GM21423 (cell line): ENCODE measurements at regions not wholly inside any gene's neighbourhood (a gene's known extent, or its start where the extent isn't known, plus 50 kb on each side); places are given as distances from the start of the nearest gene placed in this dataset.
"Not testable (repeated sequence)": the region's sequence is repeated elsewhere in the genome, so short reads cannot be mapped to it uniquely, and the experiment has no call there.

Source experiments
- ATAC-seq: cut with Tn5 transposase; IDR thresholded peaks from one replicate; pipeline ENCODE4 v1.9.1; 2021; ENCODE audit warnings: mild to moderate bottlenecking, moderate library complexity; ENCODE audit not compliant: unreplicated experiment

DNA sequence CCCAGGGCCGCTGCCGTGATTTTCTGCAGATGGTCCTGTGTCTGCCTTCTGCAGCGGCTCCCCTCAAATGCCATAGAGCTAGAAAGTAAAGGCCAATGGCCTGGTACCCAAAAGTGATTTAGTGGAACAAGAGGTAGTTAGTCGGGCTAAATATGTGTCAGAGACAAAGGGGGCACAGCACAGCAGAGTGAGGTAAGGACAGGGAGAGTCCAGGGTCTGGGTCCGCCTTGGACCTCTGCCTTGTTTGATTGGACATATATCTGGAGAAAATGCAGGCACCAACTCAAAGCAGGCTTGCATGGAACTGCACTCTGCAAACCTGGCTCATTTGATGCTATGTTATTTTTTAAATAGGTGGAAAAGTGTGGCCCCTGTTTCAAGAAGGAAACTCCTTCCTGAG lies 249.6 kb upstream of the B3GAT1 start:
- no peak for ATAC-seq

DNA sequence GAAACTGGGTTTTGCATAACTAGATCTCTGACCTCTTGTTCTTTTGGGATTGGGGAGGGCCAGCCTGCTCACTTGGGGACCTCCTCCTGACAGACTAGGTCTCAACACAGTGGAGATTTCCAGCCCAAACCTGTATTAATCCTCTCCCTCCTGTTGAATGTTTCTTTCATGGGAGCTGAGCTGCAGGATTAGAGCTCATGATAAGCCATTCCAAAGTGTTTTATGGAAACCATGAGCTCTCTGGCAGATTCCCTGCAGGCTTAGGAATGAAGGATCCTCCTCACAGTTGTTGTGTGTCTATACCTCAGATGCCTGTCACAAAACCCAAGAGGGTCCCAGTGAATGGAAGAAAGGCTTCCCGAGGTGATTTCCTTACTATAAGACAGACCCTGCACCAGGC lies 248.4 kb upstream of the B3GAT1 start:
- no peak for ATAC-seq

DNA sequence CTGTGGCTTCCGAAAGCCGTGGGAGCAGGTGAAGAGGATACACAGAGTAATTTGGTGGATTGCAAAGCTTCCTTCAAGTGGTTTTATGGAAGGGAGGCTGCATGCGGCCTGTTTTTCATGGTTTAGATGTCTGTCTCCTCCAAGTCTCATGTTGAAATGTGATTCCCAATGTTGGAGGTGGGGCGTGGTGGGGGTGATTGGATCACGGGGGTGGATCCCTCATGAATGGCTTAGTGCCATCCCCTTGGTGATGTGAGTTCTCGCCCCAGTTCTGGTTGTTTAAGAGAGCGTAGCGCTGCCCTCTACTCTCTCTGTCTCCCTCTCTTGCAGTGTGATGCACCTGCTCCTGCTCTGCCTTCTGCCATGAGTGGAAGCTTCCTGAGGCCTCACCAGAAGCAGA lies 247.8 kb upstream of the B3GAT1 start:
- ATAC-seq = no peak

DNA sequence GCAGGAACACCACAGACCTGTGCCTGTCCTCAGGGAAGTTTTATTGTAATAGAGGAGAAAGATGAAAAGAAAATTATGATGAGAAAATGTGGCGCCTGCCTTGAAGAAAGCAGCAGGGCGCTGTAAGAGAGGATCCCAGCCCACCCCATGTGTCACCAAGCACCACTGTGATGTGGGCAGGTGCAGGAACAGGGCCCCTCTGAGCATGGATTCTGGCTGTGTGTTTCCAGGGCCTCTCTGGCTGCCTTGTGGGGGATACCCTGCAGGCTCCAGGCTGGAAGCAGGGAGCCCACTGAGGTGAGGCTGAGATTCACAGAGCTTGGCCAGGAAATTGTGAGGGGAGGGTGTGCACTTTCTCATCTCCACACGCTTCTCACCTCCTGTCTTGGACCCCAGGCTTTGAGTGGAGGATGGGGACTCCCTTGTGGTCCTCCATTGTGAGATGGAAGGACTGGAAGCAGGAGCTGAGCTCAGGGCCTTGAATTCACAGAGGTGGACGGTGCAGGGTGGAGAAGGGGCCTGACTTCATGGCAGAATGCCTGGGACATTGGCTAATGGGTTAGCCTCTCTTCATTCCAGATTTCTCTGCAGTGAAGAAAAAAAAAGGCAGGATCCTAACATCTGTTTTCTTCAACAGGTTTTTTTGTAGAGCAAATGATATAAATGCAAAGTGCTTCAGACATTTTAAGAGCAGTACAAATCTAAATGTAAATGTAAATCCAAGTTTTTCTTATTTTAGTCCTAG lies 246.6 kb upstream of the B3GAT1 start:
- ATAC-seq = no peak

DNA sequence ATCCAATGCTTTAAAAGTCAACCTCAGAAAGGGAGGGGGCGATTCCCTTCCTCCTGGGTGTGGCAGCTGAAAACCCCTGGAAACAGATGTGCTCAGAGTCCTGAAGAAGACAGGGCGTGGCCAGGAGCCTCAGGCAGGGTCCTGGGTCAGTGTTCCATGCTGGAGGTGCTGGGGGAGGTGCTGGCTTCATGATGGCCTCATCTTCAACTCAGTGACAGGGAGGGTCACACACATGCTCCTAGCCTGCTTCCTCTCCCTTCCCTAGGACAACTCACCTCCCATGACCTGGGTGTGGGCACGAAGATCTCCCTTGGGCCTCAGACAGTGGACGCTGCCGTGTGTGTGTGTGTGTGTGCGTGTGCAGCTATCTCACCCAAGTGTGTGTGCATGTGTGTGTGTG lies 245.6 kb upstream of the B3GAT1 start:
- ATAC-seq = no peak

DNA sequence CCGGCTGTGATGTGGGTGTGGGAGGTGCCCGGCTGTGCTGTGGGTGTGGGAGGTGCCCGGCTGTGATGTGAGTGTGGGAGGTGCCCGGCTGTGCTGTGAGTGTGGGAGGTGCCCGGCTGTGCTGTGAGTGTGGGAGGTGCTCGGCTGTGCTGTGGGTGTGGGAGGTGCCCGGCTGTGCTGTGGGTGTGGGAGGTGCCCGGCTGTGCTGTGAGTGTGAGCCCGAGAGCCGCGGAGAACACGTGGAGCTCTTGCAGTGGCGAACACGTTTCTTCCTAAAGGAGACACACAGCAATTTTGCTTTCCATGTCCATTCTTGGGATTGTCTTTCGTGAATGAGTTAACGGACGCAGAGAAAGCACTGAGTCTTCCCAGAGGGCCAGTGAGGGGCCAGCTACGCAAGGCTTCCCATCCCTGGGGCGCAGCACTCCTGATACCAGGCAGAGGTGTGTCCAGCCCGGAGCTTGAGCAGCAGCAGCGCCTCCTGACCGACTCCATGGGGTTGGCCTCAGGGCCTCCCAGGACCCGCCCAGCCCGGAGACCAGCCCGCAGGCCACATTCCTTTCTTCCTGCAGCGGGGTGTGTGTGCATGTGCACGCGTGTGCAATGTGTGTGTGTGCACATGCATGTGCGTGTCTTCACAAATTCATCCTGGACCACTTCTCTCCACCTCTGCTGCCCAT lies 245.0 kb upstream of the B3GAT1 start:
- no peak for ATAC-seq

DNA sequence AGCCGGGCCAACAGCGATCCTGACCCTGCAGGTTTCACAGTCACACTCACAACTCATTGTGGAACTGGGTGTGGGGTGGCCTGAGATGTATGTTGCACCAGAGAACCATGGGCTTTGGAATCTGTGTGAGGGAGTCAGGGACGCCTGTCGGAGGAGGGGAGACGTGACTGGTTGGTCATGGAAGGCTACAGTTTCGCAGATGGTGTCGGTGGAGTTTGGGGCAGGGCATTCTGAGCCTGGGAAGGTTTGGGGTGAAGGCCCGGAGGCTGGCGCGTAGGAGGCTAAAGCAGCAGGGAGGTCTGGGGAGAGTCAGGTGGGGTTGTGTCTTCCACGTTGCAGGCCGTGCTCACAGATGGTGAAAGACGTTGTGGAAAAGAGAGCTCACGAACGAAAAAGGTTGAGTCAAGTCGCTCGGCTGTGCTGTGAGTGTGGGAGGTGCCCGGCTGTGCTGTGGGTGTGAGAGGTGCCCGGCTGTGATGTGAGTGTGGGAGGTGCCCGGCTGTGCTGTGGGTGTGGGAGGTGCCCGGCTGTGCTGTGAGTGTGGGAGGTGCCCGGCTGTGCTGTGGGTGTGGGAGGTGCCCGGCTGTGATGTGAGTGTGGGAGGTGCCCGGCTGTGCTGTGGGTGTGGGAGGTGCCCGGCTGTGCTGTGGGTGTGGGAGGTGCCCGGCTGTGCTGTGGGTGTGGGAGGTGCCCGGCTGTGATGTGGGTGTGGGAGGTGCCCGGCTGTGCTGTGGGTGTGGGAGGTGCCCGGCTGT lies 244.2 kb upstream of the B3GAT1 start:
- not testable (repeated sequence) for ATAC-seq

DNA sequence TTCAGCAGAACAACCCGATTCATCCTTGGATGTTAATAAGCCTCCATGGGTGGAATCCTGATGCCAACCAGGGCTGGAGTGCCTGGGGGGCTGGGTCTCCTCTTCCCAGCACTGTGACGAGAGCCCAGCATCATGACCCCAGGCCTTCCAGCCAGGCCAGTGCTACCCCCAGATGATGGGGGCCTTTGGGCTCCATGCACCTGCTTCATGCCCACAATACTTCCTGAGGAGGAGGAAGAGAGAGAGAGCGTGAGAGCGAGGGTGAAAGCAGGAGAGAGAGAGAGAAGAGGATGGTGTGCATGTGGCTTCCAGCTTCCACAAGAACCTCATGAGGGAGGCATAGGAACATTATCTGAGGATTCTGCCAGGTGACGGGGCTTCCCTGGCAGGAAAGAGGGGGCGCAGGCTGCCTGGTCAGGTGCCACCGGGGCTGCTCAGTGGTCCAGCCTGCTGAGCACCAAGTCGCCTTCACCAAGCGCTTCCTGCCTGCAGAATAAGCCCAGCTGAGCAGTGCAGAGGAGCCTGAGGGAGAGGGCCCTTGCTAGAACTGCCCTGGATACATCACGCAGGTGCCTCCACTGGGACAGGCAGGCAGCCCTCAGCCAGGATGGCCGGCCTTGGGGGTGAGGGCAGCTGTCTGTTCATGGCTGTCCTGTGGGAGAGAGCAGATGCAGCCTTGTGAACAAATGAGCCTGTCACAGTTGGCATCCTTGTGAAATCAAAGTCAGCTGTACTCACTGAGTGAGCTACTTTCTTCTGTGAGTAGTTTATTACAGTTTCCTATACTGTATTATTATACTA lies 243.3 kb upstream of the B3GAT1 start:
- no peak for ATAC-seq

DNA sequence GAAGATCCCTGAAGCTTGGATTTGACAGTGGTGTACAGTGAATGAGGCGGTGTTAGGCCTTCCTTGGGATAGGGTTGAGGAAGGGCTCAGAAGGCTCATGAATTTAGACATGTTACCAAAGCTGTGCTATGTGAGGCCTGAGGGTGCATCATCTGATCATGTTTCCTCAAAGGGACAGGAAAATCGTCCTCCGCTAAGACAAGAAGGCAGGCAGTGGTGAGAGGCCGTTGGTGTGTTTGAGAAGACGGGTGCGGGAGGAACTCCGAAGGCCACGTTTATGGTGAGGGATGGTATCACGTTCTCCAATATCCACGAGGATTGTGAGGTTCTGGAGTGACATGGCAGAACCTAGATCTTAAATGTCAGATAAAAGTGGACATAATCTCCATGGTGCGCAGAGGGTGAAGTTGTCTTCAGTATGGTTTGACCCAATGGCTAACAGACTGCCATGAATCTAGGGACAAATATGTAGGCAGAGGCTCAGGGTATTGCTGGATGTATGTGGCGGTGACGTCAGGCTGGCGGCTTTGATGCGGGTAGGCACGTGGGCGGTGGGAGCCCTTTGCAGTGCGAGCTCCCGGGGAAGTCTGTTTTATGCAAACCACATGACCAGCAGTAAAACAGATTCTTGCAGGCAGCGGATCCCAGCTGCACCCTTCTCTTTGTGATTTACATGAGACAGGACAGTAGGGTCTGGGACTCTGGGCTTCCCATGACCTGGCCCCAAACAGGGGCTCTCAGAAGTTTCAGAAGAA lies 242.3 kb upstream of the B3GAT1 start:
- no peak for ATAC-seq

DNA sequence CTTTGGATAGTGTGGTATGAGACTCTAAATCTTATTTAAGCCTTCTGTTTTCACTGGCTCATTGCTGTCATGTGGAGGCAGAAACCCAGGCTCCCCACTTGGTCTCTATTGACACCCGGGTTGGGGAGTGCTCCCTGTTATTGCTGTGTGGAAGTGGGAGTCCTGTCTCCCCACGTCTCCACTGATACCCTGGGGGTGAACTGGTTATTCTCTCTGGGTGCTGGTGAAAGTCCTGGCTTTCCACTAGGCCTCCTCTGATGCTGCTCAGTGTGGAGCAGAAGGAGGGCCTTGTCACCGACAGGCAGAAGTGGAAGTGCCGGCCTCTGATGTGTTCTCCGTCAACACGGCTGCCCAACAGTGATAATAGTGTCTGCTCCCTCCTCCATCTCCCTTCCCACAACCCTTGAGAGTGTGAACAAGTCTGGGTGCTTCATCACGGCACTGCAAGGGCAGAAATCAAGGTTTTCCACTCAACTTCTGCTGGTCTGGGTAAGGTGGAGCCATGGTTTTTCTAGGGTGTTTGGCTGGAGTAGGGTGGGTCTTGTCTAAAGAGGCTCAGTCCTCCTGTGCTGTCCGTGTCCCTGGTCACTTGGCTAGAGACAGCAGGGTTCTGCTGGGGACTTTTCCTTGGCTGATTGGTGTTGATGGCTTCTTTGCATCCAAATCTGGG lies 240.7 kb upstream of the B3GAT1 start:
- no peak for ATAC-seq

DNA sequence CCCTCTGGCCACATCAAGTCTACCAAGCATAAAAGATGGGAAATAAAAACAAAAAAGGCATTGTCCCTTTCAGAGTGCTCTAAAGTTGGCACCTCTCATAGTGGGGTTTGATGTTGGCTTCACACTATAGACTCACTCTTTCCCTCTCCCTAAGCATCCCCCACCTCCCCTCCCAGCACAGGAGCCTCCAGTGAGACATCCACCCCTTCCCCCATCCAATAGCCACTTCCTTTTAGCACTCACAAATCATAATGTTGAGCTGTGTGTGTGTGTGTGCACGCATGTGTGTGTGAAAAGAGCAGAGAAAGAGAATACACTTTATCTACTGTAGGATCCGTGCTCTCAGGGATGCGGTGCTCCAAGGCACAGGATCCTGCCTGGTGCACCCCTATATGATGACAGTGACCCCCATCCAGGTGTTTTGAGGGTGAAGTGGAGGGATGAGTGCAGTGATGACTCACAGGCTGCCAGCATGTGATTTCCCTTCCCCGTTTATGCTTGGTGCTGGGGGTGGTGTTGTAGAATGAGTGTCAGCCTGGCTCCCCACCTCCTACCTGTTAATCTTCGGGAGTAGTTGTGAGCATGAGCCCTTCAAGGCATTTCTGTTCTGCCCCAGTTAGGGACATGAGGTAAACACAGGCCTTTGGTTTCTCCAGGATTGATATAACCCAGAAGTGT lies 235.2 kb upstream of the B3GAT1 start:
- no peak for ATAC-seq

DNA sequence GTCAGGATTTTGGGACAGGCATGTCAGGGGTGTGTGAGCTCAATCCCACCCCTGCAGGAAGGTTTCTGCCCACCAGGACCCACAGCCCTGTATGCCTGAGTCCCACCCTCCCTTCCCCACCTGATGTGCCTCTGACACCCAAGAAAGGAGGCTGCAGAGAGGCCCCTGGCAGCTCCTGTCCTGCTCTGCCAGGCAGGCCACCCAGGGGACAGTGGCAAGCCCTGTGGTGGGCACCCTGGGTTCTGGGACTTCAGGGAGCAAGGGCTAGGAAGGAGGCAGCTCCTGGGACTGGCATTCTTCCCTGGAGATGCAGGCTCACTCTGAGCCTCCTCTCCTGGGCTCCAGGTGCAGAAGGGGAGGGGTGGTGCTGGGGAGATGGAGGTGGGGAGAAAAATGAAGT lies 234.5 kb upstream of the B3GAT1 start:
- no peak for ATAC-seq

DNA sequence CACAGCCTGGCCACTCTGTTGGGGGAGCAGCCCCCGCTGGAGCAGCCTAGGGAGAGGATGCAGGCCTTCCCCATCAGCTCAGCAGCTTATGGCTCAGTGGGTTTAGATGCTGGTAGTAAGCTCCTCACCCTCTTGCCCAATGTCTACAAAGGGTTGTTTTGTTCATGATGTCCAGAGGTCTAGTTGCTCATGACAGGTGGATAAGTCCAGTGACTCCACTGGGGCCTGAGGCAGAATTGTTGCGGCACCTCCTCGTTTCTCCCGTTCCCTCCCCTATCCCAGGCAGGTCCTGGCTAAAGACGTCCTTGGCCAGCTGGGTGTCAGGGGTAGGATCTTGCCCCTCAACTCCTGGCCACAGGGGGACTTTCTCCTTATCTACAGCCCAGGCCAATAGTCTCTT lies 233.5 kb upstream of the B3GAT1 start:
- ATAC-seq = no peak

DNA sequence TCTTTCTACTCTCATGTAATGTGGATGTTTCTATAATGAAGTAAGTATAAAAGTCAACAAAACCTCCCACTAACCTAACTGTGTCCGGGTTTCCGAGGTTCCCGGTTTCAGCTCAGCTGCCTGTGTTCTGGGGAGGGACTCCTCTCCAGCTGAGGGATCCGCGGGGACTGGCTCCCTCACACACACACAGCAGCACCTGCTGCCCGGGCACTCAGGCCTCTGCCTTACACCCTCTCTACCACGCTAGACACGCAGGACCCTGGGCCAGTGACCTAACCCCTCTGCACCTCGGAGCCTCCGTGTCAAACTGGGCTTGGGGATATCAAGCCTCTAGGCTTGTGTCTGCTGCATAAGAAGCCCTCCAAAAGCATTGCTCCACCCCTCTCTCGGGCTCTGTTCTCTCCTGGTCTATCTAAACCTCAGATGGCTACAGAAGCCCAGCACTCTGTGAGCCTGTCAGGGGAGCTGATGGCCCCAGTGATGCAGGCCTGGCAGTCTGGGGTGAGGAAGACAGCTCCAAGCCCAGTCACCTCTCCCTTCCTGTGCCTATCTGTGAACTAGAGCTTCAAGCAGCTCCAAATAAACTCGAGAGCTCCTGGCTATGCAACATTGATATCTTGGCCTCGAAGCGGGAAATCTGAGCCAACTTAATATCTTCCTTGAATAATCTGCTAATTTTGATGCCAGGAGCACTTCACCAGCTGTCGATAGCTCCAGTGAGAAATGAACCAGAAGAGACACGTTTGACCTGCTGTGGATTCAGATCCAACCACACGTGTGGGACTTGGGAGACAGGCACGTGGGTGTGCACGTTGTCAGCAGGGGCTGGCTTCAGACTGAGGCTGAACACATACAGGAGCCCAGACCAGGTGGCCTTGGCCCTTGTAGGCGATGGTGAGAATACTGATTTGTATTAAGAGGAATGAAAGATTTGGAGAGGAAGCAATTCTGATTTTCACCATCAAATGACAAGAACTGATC lies 232.7 kb upstream of the B3GAT1 start:
- no peak for ATAC-seq

DNA sequence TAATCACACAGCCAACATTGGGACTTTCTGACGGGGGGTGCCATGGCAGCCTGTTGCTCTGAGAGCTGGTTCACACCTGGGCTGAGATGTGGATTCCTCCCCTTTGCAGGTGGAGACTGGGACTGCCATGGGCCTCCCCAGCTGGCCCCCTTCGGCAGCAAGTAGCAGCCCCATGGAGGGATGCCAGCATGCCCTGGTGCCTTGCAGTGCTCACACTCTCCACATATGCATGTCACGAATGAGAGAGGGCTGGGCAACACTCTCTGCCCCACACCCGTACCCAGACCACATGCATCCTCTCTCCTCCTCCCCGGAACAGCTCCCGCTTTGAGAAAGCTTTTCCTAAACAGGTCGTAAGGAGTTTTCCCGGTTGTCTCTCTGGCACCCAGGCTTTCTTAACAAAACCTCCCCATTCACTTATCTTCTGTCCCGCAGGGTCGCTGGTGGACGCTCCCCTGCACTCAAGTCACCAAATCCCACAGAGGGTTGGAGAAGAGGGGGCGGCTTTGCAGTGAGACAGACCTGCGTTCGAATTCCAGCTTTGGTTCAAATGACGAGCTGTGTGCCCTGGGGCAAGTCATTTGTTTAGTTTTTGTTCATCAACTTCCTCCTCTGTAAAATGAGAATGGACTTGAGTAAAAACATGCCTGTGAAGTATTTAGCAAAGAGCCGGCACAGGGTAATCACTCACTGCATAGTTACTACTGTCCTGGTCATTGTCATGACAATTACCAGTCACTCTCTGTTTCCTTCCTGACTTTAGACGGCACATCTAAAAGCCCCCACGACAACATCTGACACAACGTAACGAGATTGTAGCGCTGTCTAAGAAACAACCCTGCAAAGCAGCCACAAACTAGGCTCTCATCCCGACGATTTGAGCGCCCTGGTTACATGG lies 231.3 kb upstream of the B3GAT1 start:
- ATAC-seq = no peak

DNA sequence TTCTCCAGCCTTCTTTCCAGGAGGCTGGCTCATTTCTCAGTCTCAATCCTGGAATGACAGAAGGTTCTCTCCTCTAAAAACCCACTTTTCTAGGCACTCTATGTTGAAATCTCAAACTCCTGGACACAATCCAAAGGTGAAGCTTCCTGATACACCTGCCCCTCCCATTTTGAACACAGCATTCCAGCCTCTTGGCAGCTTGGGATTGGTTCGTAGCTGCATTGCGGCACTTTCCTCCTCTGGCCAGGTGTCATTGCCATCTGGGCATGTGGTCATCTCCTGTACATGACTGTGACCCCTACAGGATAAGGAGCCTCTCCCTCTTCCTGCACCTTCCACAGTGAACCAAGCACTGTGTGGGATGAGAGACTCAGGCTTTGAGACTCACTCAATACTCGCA lies 230.2 kb upstream of the B3GAT1 start:
- ATAC-seq = no peak
